PC-9 (cell line): ENCODE measurements at regions not wholly inside any gene's neighbourhood (a gene's known extent, or its start where the extent isn't known, plus 50 kb on each side); places are given as distances from the start of the nearest gene placed in this dataset.

Experiments used
- BruUV-seq: library from RNA; stranded (reverse); fragments of 400-500 nt; replicated peaks from 2 replicates; lab custom pipeline; 2021; lab: Mats Ljungman, UMichigan
- CTCF ChIA-PET: fragments of 300-600 bp; sonication (Branson Sonifier 250); formaldehyde crosslinking; loops from one replicate; lab custom pipeline; 2022; ENCODE audit warnings: antibody characterized with exemption; lab: Charles Lee
- POLR2A ChIA-PET: fragments of 300-600 bp; sonication (Branson Sonifier 250); formaldehyde crosslinking; loops from one replicate; lab custom pipeline; 2022; ENCODE audit warnings: antibody characterized with exemption; ENCODE audit not compliant: unreplicated experiment; lab: Charles Lee
- DNase-seq, 2 experiments: peaks; one replicate each; pipeline versions ENCODE4 v3.0.0 to v3.0.0-alpha.2; 2015 to 2022; ENCODE audit warnings: mixed read lengths in 1 of 2
- H2AFZ ChIP-seq: fragments of 200-600 bp; sonication (generic); 2 replicates; pipeline ENCODE4 v1.8.1; 2017; ENCODE audit warnings: antibody characterized with exemption
- H3F3A ChIP-seq: fragments of 200-600 bp; sonication (generic); 2 replicates; pipeline ENCODE4 v1.8.1; 2017; ENCODE audit warnings: antibody characterized with exemption, mild to moderate bottlenecking, low read depth; ENCODE audit not compliant: insufficient read depth
- H3K27ac ChIP-seq: fragments of 200-600 bp; sonication (generic); 2 replicates; pipeline ENCODE4 v1.6.1; 2016; ENCODE audit warnings: mixed run types
- H3K27me3 ChIP-seq: fragments of 200-600 bp; sonication (generic); 2 replicates; pipeline ENCODE4 v1.6.1; 2016; ENCODE audit warnings: low read depth, mixed run types; ENCODE audit not compliant: insufficient read depth
- H3K36me3 ChIP-seq: fragments of 200-600 bp; sonication (generic); 2 replicates; pipeline ENCODE4 v1.6.1; 2016; ENCODE audit warnings: low read depth, mixed run types
- H3K4me1 ChIP-seq: fragments of 200-600 bp; sonication (generic); replicated peaks from 2 replicates; pipeline ENCODE4 v1.6.1; 2016; ENCODE audit warnings: mixed run types; ENCODE audit not compliant: insufficient read depth
- H3K4me2 ChIP-seq: fragments of 200-600 bp; sonication (generic); 2 replicates; pipeline ENCODE4 v1.6.1; 2017; ENCODE audit warnings: mixed run types
- H3K4me3 ChIP-seq: fragments of 200-600 bp; sonication (generic); 2 replicates; pipeline ENCODE4 v1.6.1; 2016; ENCODE audit warnings: mixed run types
- H3K79me2 ChIP-seq: fragments of 200-600 bp; sonication (generic); 2 replicates; pipeline ENCODE4 v1.6.1; 2017; ENCODE audit warnings: low read depth, mixed run types
- H3K9me2 ChIP-seq: fragments of 200-600 bp; sonication (generic); 2 replicates; pipeline ENCODE4 v1.8.1; 2017; ENCODE audit warnings: mild to moderate bottlenecking; ENCODE audit not compliant: insufficient read depth
- H3K9me3 ChIP-seq: fragments of 200-600 bp; sonication (generic); 2 replicates; pipeline ENCODE4 v1.8.1; 2016; ENCODE audit warnings: low read depth; ENCODE audit not compliant: insufficient read depth
- H4K20me1 ChIP-seq: fragments of 200-600 bp; sonication (generic); 2 replicates; pipeline ENCODE4 v1.8.1; 2017; ENCODE audit not compliant: insufficient read depth
- EZH2 ChIP-seq: fragments of 200-600 bp; sonication (generic); IDR thresholded peaks from 2 replicates; pipeline ENCODE4 v1.8.0; 2017; ENCODE audit warnings: antibody characterized with exemption, low read depth
- intact Hi-C: fragments of 100-400 bp; cut with micrococcal nuclease; formaldehyde crosslinking; loops from one replicate; pipeline ENCODE4 v1.10.0; 2022; ENCODE audit not compliant: unreplicated experiment
- TF ChIP-seq, protein P1 (sequence below): fragments of 200-600 bp; sonication (generic); conservative IDR thresholded peaks from 2 replicates; pipeline ENCODE4 v1.6.1; 2017; ENCODE audit warnings: mixed run types, antibody characterized with exemption, mild to moderate bottlenecking, moderate library complexity

DNA sequence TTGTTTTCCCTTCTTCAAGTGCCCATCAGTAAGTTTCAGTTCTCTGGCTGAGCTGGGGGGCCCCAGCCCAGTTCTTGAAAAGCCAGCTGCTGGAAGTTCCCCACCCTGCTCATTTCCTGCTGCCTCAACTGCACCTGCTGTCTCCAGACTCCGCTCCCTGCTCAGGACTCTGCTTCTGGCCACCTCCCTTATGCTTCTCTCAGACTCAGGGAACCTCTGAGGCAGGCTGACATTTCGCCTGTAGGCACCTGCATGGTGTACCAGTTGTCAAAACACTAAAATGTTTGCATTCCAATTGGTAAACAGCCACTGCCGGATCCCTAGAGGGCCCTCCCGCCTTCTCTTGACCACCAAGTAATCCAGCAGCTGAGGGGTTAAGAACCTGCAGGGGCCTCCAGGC, 136.5 kb upstream of the VRK1 start:
- no peaks in the 10 kb centered on the region for H3F3A ChIP-seq
- no peaks in the 10 kb centered on the region for H3K4me1 ChIP-seq
- ChIA-PET POLR2A (no interaction called here), CTCF (interaction anchor here (0.6 kb wide), 1 partner anchor 94 kb away, joined by 4 read pairs; no protein-coding TSS in a partner anchor)
- no peak overlapping the region for H3K4me3 ChIP-seq
- peaks cover 48% of the 10 kb centered on the region for H3K27me3 ChIP-seq
- H2AFZ ChIP-seq: no peak overlapping the region
- intact Hi-C loops: no loop called here
- no peaks in the 10 kb centered on the region for H3K36me3 ChIP-seq
- BruUV-seq: no TSS peak
- no peak for DNase-seq
- TF ChIP-seq, protein P1, sequence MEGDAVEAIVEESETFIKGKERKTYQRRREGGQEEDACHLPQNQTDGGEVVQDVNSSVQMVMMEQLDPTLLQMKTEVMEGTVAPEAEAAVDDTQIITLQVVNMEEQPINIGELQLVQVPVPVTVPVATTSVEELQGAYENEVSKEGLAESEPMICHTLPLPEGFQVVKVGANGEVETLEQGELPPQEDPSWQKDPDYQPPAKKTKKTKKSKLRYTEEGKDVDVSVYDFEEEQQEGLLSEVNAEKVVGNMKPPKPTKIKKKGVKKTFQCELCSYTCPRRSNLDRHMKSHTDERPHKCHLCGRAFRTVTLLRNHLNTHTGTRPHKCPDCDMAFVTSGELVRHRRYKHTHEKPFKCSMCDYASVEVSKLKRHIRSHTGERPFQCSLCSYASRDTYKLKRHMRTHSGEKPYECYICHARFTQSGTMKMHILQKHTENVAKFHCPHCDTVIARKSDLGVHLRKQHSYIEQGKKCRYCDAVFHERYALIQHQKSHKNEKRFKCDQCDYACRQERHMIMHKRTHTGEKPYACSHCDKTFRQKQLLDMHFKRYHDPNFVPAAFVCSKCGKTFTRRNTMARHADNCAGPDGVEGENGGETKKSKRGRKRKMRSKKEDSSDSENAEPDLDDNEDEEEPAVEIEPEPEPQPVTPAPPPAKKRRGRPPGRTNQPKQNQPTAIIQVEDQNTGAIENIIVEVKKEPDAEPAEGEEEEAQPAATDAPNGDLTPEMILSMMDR: no peak
- TF ChIP-seq EZH2: no peak
- no peak overlapping the region for H3K27ac ChIP-seq
- no peaks in the 10 kb centered on the region for H3K9me3 ChIP-seq
- H3K9me2 ChIP-seq: no peaks in the 10 kb centered on the region
- no peaks in the 10 kb centered on the region for H4K20me1 ChIP-seq
- H3K4me2 ChIP-seq: no peak overlapping the region
- H3K79me2 ChIP-seq: no peaks in the 10 kb centered on the region

DNA sequence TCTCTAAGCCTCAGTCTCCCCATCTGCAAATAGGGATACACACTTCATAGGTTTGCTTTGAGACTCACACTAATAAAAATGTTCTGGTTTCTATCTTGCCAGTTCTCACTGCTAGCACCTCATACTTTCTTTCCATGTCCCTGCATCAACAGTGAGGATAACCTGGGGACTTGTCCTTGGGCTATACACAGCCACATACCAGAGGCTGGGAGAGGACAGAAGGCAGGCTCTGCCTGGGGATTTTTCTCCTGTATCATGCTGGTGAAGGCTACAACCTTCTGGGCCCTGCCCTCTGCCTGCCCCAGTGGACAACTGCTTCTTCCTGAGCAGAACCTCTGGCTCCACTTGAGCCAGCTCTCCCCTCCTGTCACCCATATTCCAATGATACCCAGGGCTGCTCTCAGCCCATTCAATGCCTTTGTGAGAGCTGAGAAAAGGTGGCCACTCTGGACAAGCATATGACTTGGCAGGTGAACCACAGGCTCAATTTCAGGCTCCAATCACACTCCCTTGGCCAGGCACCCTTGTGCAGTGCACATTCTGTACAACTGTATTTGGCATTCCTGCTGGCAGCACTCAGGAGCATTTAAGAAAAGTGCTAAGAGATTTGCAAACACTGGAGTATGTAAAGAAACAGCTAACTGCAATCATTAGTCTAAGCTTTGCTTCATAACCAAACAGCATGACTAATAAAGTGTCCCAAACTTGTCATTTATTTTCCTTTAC, 135.8 kb upstream of the VRK1 start:
- no peaks in the 10 kb centered on the region for H3K36me3 ChIP-seq
- H3K27ac ChIP-seq: no peak overlapping the region
- POLR2A ChIA-PET: no interaction called here
- CTCF ChIA-PET: no interaction called here
- intact Hi-C loops: no loop called here
- BruUV-seq: no TSS peak
- H2AFZ ChIP-seq: no peak overlapping the region
- no peaks in the 10 kb centered on the region for H3K79me2 ChIP-seq
- H3K9me2 ChIP-seq: no peaks in the 10 kb centered on the region
- no peaks in the 10 kb centered on the region for H4K20me1 ChIP-seq
- no peak overlapping the region for H3K4me3 ChIP-seq
- no peak for DNase-seq
- no peaks in the 10 kb centered on the region for H3K9me3 ChIP-seq
- H3F3A ChIP-seq: no peaks in the 10 kb centered on the region
- peaks cover 53% of the 10 kb centered on the region for H3K27me3 ChIP-seq
- H3K4me2 ChIP-seq: no peak overlapping the region
- TF ChIP-seq, protein P1: no peak
- no peak for TF ChIP-seq EZH2
- H3K4me1 ChIP-seq: no peaks in the 10 kb centered on the region

DNA sequence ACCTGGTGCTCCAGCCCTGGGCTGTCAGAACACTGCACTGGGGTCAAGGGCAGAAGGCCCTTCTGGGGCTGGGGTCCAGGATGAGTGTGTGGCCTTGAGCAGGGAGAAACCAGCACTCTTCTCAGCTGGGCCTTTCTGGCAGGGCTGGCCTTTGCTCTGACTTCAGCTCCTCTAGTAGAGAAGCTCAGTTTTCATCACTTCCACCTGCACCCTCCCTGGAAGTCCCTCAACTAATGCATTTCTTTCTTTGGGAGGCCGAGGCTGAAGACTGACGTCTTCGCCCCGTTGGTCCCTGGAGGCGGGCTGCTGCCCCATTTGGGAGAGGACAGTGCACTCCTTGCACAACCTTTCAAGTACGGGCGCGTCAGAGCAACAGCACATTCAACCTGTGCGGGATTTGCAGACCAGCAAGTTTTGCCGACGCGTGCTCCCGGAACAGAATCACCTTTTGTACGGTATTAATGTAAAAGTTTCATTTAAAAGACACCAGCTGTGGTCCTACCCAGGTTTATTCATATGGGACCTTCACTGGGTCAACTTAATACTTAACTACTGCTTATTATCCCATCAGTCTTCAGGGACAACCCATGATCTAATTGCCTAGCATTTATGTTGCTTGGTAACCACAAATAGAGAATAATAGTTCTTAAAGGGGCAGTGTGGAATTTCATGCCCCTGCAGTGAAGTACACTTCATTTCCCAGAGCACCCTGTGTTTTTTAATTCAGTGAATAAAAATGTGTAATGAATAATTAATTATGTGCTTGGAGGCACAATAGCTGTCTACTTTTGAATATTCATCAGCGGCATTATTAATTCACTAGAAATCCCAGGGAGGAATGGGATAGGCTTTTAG, 134.8 kb upstream of the VRK1 start:
- TF ChIP-seq, protein P1: no peak
- no peak for TF ChIP-seq EZH2
- Histone ChIP-seq H3K9me2 (no peaks in the 10 kb centered on the region), H3K4me2 (no peak overlapping the region), H3K9me3 (no peaks in the 10 kb centered on the region), H2AFZ (no peak overlapping the region), H3F3A (no peaks in the 10 kb centered on the region), H3K36me3 (no peaks in the 10 kb centered on the region), H3K27me3 (peaks cover 58% of the 10 kb centered on the region), H3K4me1 (no peaks in the 10 kb centered on the region), H3K4me3 (no peak overlapping the region), H3K27ac (no peak overlapping the region), H3K79me2 (no peaks in the 10 kb centered on the region), H4K20me1 (no peaks in the 10 kb centered on the region)
- no TSS peak for BruUV-seq
- ChIA-PET POLR2A (no interaction called here), CTCF (no interaction called here)
- no peak for DNase-seq
- intact Hi-C loops: no loop called here
